B cell (primary cell): ENCODE measurements at regions not wholly inside any gene's neighbourhood (a gene's known extent, or its start where the extent isn't known, plus 50 kb on each side); places are given as distances from the start of the nearest gene placed in this dataset.

Source experiments
- ATAC-seq: fragments of 200-7000 bp; cut with Tn5 transposase; one replicate; pipeline ENCODE4 v1.10.0; 2021; ENCODE audit warnings: low read depth, mild to moderate bottlenecking, moderate number of reproducible peaks, moderate library complexity
- CTCF ChIA-PET: fragments of 350-600 bp; sonication (Branson Sonifier 250); formaldehyde crosslinking; loops from one replicate; lab custom pipeline; 2021; ENCODE audit warnings: antibody characterized with exemption, inconsistent platforms; lab: Charles Lee
- POLR2A ChIA-PET: fragments of 350-600 bp; sonication (Branson Sonifier 250); formaldehyde crosslinking; loops from one replicate; lab custom pipeline; 2021; ENCODE audit warnings: antibody characterized with exemption; lab: Charles Lee
- DNase-seq: peaks from one replicate; pipeline ENCODE4 v3.0.0; 2013
- H2AFZ ChIP-seq: 2 replicates; pipeline ENCODE4 v1.6.1; 2012; ENCODE audit warnings: mild to moderate bottlenecking, low read depth, low read length; ENCODE audit not compliant: insufficient read depth, poor library complexity, severe bottlenecking
- H3K27ac ChIP-seq, 2 donors: 1 replicate in 1 of 2; 2 replicates in 1 of 2; pipeline ENCODE4 v1.5.1; 2012 to 2013; ENCODE audit warnings: low read length in 2 of 2, mild to moderate bottlenecking in 2 of 2, moderate library complexity in 1 of 2
- H3K27me3 ChIP-seq, 4 experiments: fragments of 200-600 bp in 1 of 4; sonication (generic) in 1 of 4; replicated peaks in 1 of 4; 1 replicate in 2 of 4; 2 replicates in 2 of 4; pipeline versions ENCODE4 v1.6.1 to v1.7.0; 2013 to 2016; ENCODE audit warnings: low read length in 3 of 4, mild to moderate bottlenecking in 2 of 4, mixed read lengths in 1 of 4, moderate library complexity in 1 of 4; ENCODE audit not compliant: insufficient read depth in 4 of 4, control insufficient read depth in 3 of 4; ENCODE audit errors: control extremely low read depth in 1 of 4
- H3K36me3 ChIP-seq, 2 experiments: replicated peaks in 1 of 2; 1 replicate in 1 of 2; 2 replicates in 1 of 2; pipeline versions ENCODE4 v1.6.1 to v1.7.1; 2013; ENCODE audit warnings: low read length in 1 of 2; ENCODE audit not compliant: insufficient read depth in 2 of 2, control insufficient read depth in 1 of 2; ENCODE audit errors: control extremely low read depth in 1 of 2, extremely low read depth in 1 of 2
- H3K4me1 ChIP-seq, 2 donors: fragments of 200-600 bp in 1 of 2; sonication (generic) in 1 of 2; 1 replicate in 1 of 2; 2 replicates in 1 of 2; pipeline versions ENCODE4 v1.5.1 to v1.6.1; 2013 to 2017; ENCODE audit warnings: low read length in 2 of 2; ENCODE audit not compliant: control insufficient read depth in 2 of 2, insufficient read depth in 2 of 2
- H3K4me2 ChIP-seq: replicated peaks from 2 replicates; pipeline ENCODE3; 2012; ENCODE audit warnings: mild to moderate bottlenecking, low read depth, low read length; ENCODE audit not compliant: poor library complexity, severe bottlenecking
- H3K4me3 ChIP-seq, 5 experiments: fragments of 200-600 bp in 1 of 5; sonication (generic) in 1 of 5; 1 replicate in 3 of 5; 2 replicates in 2 of 5; pipeline versions ENCODE4 v1.5.1 to v1.7.0; 2011 to 2016; ENCODE audit warnings: low read length in 4 of 5, mild to moderate bottlenecking in 4 of 5, low read depth in 2 of 5, control low read depth in 1 of 5, moderate library complexity in 1 of 5; ENCODE audit not compliant: insufficient read depth in 1 of 5; ENCODE audit errors: control extremely low read depth in 1 of 5, extremely low read depth in 1 of 5
- H3K79me2 ChIP-seq: fragments of 200-600 bp; sonication (generic); one replicate; pipeline ENCODE4 v1.6.0; 2016; ENCODE audit warnings: low read length; ENCODE audit not compliant: control insufficient read depth, insufficient read depth
- H3K9ac ChIP-seq: fragments of 200-600 bp; sonication (generic); 2 replicates; pipeline ENCODE4 v1.6.1; 2017; ENCODE audit warnings: mild to moderate bottlenecking, low read length, moderate library complexity
- H3K9me3 ChIP-seq, 3 donors: one replicate each; pipeline versions ENCODE4 v1.6.1 to v1.7.1; 2013; ENCODE audit warnings: low read length in 2 of 3; ENCODE audit not compliant: control insufficient read depth in 2 of 3, insufficient read depth in 1 of 3; ENCODE audit errors: control extremely low read depth in 1 of 3
- H4K20me1 ChIP-seq: 2 replicates; pipeline ENCODE4 v1.6.0; 2012; ENCODE audit warnings: mild to moderate bottlenecking, low read length; ENCODE audit not compliant: insufficient read depth, control insufficient read depth, poor library complexity, severe bottlenecking
- H3K27ac Mint-ChIP-seq: one replicate; pipeline ENCODE4 v1.8.0; 2021; ENCODE audit warnings: mixed read lengths
- H3K27me3 Mint-ChIP-seq: one replicate; pipeline ENCODE4 v1.8.0; 2021; ENCODE audit warnings: mixed read lengths
- H3K4me1 Mint-ChIP-seq: one replicate; pipeline ENCODE4 v1.8.0; 2021; ENCODE audit warnings: mixed read lengths
- H3K4me3 Mint-ChIP-seq: one replicate; pipeline ENCODE4 v1.8.0; 2021; ENCODE audit warnings: mixed read lengths
- H3K9me3 Mint-ChIP-seq: one replicate; pipeline ENCODE4 v1.8.0; 2022; ENCODE audit warnings: mixed read lengths; ENCODE audit not compliant: insufficient read depth
- EZH2 ChIP-seq: IDR thresholded peaks from 2 replicates; pipeline ENCODE4 v1.6.1; 2012; ENCODE audit warnings: borderline replicate concordance, low read depth, mild to moderate bottlenecking, moderate library complexity, low read length; ENCODE audit not compliant: insufficient read depth, poor library complexity, severe bottlenecking
- WGBS: methylation state at CpG from one replicate; pipeline ENCODE4 v1.1.5; 2013; ENCODE audit warnings: missing lambda C conversion rate; ENCODE audit not compliant: insufficient coverage; 5-methylcytosine and 5-hydroxymethylcytosine counted together
- intact Hi-C: fragments of 100-400 bp; cut with micrococcal nuclease; formaldehyde crosslinking; loops from one replicate; pipeline ENCODE4 v1.10.0; 2022
- TF ChIP-seq, protein P1 (sequence below): fragments of 200-600 bp; IDR thresholded peaks from one replicate; pipeline ENCODE4 v1.8.0; 2022; ENCODE audit warnings: antibody characterized with exemption, mild to moderate bottlenecking

GRCh38 chr16:54687043-54687899 lies 243.4 kb upstream of the IRX5 start:
- ATAC-seq (no peak), DNase-seq (no peak)
- Mint-ChIP-seq H3K9me3 (no peaks in the 10 kb centered on the region), H3K27ac (no peak overlapping the region), H3K27me3 (no peaks in the 10 kb centered on the region), H3K4me3 (no peak overlapping the region), H3K4me1 (no peaks in the 10 kb centered on the region)
- no peaks in the 10 kb centered on the region for H3K27me3 ChIP-seq
- H2AFZ ChIP-seq = no peak overlapping the region
- no peaks in the 10 kb centered on the region for H4K20me1 ChIP-seq
- H3K9me3 ChIP-seq = no peaks in the 10 kb centered on the region
- H3K4me3 ChIP-seq = no peak overlapping the region
- H3K36me3 ChIP-seq = no peaks in the 10 kb centered on the region
- H3K9ac ChIP-seq = no peak overlapping the region
- no peaks in the 10 kb centered on the region for H3K4me1 ChIP-seq
- 96% methylated on average over 3 of the region's 8 CpGs for WGBS
- H3K27ac ChIP-seq = no peak overlapping the region
- CTCF ChIA-PET = no interaction called here
- POLR2A ChIA-PET = no interaction called here
- H3K4me2 ChIP-seq = no peak overlapping the region
- no peaks in the 10 kb centered on the region for H3K79me2 ChIP-seq
- intact Hi-C loops = no loop called here
- no peak for TF ChIP-seq EZH2
- TF ChIP-seq, protein P1, sequence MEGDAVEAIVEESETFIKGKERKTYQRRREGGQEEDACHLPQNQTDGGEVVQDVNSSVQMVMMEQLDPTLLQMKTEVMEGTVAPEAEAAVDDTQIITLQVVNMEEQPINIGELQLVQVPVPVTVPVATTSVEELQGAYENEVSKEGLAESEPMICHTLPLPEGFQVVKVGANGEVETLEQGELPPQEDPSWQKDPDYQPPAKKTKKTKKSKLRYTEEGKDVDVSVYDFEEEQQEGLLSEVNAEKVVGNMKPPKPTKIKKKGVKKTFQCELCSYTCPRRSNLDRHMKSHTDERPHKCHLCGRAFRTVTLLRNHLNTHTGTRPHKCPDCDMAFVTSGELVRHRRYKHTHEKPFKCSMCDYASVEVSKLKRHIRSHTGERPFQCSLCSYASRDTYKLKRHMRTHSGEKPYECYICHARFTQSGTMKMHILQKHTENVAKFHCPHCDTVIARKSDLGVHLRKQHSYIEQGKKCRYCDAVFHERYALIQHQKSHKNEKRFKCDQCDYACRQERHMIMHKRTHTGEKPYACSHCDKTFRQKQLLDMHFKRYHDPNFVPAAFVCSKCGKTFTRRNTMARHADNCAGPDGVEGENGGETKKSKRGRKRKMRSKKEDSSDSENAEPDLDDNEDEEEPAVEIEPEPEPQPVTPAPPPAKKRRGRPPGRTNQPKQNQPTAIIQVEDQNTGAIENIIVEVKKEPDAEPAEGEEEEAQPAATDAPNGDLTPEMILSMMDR = no peak

DNA sequence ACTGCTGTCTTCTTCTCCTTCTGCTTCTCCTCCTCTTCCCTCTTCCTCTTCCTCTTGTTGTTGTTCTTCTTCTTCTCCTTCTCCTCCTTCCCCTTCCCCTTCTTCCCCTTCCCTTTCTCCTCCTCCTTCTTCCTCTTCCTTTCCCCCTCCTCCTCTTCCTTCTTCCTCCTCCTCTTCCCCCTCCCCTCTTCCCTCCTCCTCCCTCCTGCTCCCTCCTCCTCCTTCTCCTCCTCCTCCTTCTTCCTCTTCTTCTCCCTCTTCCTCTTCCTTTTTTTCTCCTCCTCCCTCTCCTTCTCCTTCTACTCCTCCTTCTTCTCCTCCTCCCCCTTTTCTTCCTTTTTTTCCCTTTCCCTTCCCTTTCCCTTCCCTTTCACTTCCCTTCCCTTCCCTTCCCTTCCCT lies 245.0 kb upstream of the IRX5 start:
- Histone ChIP-seq H4K20me1 (no peaks in the 10 kb centered on the region), H3K4me3 (no peak overlapping the region), H3K4me1 (no peaks in the 10 kb centered on the region), H3K36me3 (no peaks in the 10 kb centered on the region), H3K79me2 (no peaks in the 10 kb centered on the region), H3K9me3 (no peaks in the 10 kb centered on the region), H3K9ac (no peak overlapping the region), H2AFZ (no peak overlapping the region), H3K27me3 (no peaks in the 10 kb centered on the region), H3K4me2 (no peak overlapping the region), H3K27ac (no peak overlapping the region)
- TF ChIP-seq, protein P1 = no peak
- TF ChIP-seq EZH2 = no peak
- Mint-ChIP-seq H3K27me3 (no peaks in the 10 kb centered on the region), H3K4me3 (no peak overlapping the region), H3K9me3 (no peaks in the 10 kb centered on the region), H3K27ac (no peak overlapping the region), H3K4me1 (no peaks in the 10 kb centered on the region)
- ATAC-seq (no peak), DNase-seq (no peak)
- intact Hi-C loops = no loop called here
- ChIA-PET CTCF (no interaction called here), POLR2A (no interaction called here)
